GF-D8 (cell line): ENCODE measurements at regions not wholly inside any gene's neighbourhood (a gene's known extent, or its start where the extent isn't known, plus 50 kb on each side); places are given as distances from the start of the nearest gene placed in this dataset.

Experiments used
- DNase-seq: peaks from one replicate; lab custom pipeline; 2025; lab: John Stamatoyannopoulos, UW

DNA sequence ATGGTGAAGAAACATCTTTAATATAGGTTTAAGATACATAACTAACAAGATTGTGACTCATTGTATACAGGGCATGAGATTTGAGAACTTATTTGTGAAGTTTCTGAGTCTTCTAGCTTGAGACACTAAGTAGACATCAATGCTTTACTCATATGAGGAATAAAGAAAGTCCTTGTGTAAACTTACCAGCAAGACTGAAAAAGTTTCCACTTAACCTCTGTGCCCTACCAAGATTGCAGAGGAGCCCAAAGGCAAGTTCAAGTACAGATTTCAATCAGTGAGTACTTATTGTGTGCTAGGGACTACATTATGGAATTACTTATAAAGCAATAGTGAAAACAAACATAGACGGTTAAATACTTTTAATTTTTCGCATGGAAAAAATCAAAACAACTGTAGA lies 1041.2 kb upstream of the CELF4 start:
- no peak for DNase-seq

DNA sequence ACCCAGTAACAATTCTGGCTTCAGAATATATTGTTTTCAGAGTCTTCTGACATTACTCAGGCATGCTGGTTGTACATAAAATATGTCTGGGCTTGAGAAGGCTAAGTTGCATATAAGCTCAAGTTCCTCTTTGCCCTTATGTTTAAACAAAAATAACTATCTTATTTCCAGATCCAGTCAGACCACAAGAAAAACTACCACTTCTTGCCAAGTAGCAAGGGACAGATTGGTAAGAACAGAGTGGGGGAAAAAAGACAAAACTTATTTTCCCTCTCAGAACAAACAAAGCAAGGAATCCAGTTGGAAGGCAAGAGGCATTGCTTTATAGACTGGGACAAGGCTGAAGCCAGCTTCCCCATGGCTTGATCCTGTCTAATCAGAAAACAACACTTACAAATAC lies 1036.7 kb upstream of the CELF4 start:
- DNase-seq = no peak

GRCh38 chr18:38587571-38587970 lies 1022.0 kb upstream of the CELF4 start:
- no peak for DNase-seq

GRCh38 chr18:38586327-38586726 lies 1020.7 kb upstream of the CELF4 start:
- DNase-seq = no peak

GRCh38 chr18:38579764-38580163 lies 1014.2 kb upstream of the CELF4 start:
- no peak for DNase-seq

DNA sequence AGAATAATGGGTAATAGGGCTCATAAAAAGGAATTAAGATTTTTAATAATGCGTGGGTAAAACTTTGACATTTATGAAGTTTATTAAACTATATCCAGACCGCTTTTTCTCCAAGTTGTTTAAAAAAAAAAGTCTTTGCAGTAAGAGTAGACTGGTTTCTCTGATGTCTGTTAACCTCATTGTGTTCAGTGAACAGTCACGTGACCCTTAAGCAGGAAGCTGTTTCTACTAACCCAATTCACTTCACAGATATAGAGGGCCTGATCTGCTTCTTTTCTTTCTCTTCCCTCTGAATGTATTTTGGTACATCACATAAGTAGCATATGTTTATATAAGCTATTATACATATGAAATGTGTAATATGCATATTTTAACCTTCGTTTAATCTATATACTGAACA lies 1011.3 kb upstream of the CELF4 start:
- no peak for DNase-seq

DNA sequence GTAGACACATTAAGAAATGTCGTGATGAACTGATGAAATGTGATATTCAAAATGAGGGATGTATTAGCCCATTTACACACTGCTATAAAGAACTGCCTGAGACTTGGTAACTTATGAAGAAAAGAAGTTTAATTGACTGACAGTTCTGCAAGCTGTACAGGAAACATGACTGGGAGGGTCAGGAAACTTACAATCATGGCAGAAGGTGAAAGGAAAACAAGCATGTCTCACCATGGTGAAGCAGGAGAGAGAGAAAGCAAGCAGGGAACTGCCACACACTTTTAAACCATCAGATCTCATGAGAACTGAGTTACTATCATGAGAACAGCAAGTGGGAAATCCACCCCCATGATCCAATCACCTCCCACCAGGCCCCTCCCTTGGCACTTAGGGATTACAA lies 1010.8 kb upstream of the CELF4 start:
- DNase-seq = no peak

GRCh38 chr18:38575648-38576047 lies 1010.0 kb upstream of the CELF4 start:
- no peak for DNase-seq

GRCh38 chr18:38575023-38575422 lies 1009.4 kb upstream of the CELF4 start:
- no peak for DNase-seq

- no peak for DNase-seq
These were observed 1007.0 kb upstream of the CELF4 start for GRCh38 chr18:38572554-38573111.

DNA sequence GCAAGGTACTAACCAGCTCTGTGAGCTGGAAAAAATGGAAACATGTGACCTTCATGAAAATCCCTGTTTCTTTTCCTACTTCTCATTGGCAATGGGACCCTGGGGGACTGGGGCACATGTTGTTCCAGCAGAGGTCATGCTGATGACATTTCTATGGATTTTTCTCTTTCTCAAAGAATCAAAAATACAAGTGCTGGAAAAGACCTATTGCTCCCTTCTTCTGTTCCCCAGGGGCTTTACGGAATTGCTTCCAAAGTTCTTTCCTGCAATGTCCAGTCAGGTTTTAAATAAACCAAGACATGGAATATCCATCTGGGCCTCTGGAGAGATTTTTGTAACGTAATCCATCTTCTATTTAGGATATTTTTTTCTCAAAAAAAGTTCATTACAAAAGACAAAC lies 1006.1 kb upstream of the CELF4 start:
- DNase-seq = no peak

DNA sequence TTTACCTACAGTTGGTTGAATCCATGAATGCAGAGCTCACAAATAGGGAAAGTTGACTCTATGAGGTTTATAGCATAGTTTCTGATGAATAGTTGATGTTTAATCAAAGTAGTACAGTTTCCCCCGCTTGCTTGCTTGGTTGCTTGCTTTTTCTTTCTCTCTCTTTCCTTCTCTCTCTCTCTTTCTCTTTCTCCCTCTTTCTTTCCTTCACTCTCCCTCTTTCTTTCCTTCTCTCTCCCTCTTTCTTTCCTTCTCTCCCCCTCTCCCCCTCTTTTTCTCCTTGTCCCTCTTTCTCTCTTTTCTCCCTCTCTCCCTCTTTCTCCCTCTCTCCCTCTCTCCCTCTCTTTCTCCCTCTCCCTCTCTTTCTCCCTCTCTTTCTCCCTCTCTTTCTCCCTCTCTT lies 999.9 kb upstream of the CELF4 start:
- DNase-seq = no peak

GRCh38 chr18:38563396-38563980 lies 997.9 kb upstream of the CELF4 start:
- no peak for DNase-seq

GRCh38 chr18:38557006-38557405 lies 991.4 kb upstream of the CELF4 start:
- DNase-seq = no peak

- no peak for DNase-seq
These were observed 987.2 kb upstream of the CELF4 start for GRCh38 chr18:38552732-38553321.

GRCh38 chr18:38551881-38552280 lies 986.3 kb upstream of the CELF4 start:
- no peak for DNase-seq

- DNase-seq = no peak
These were observed 979.5 kb upstream of the CELF4 start for GRCh38 chr18:38545071-38545470.

DNA sequence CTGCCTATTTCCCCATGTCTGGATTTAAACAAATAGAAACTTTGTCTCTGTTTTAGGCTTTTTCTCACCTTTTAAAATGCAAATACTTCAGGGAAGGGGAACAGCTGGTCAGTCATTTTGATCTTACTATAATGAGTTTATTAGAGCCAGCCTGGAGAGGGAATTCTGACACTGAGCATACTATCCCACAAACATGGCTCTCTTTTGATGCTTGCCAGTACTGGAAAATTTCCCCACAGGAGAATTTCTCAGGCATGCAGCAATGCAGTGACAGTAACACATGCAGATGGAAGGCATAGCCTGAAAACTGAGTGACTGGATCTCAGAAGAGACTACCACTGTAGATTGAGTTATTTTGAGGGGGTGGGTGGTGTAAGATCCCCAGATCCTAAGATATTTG lies 974.3 kb upstream of the CELF4 start:
- no peak for DNase-seq

DNA sequence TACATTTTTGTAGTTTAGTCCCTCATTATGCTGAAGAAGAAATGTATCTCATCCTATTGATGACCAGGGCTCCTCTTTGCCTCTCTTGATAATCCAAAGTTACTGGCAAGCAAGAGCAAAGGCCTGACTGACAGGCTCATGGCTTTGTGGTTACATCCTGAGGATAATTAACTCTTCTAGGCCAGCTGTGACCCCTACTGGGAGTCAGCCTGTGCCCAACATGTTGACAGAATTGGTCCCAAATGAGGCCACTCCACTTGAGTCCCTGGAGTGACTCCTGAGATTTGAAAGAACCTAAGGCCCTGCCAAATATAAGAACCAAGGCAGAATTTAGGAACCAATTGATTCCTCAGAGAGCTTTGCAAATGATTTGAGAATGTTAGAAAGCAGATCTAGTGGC lies 973.8 kb upstream of the CELF4 start:
- no peak for DNase-seq

- no peak for DNase-seq
These were observed 968.5 kb upstream of the CELF4 start for GRCh38 chr18:38534073-38534472.

DNA sequence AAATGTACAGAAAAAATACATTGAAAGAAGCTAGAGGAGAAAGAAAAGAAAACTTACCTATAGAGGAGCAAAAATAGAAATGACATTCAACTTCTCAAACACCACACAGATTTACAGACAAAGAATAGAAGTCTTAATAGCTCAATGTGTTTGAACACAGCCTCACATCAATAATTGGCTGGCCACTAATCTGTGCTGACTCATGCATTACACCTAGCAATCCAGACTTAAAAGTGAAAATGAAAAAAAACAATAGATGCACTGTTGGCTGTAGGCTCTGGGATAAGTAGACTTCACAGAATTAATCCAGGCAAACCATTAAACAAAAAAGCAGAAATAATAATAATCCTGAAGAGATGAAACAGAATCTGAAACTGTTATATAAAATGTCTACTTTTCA lies 961.3 kb upstream of the CELF4 start:
- no peak for DNase-seq

DNA sequence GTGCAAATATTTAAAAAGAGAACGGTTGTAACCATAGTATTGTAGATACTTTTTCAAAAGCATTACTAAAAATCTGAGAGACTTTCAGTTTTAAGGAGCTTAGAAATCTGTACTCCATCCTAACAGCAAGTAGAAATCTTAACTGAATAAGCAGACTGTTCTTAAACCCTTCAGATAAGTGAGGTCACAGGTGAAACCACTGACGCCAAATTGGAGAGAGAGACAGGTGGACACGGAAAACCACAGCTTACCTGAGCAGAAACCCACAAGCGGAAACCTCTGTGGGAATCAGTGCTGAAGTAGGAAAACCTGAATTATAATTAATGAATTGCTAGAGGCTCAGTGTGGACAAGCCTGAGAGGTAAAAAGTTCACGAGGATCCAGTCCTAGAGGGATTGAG lies 959.4 kb upstream of the CELF4 start:
- DNase-seq = no peak

GRCh38 chr18:38520786-38521185 lies 955.2 kb upstream of the CELF4 start:
- no peak for DNase-seq

- DNase-seq = no peak
These were observed 936.9 kb upstream of the CELF4 start for GRCh38 chr18:38502539-38502938.
